Right atrium auricular region (tissue), 2 donors: ENCODE measurements at regions not wholly inside any gene's neighbourhood (a gene's known extent, or its start where the extent isn't known, plus 50 kb on each side); places are given as distances from the start of the nearest gene placed in this dataset.

Experiments
- DNase-seq: peaks from one replicate; pipeline ENCODE4 v3.0.0-alpha.2; 2019; ENCODE audit warnings: low spot score
- H3K27ac ChIP-seq, 2 donors: fragments of 200-600 bp; sonication (generic); 1 replicate in 1 of 2; 2 replicates in 1 of 2; pipeline ENCODE4 v1.5.1; 2016 to 2019
- H3K27me3 ChIP-seq, 2 donors: fragments of 200-600 bp; sonication (generic); one replicate each; pipeline versions ENCODE4 v1.5.1 to v1.6.0; 2017 to 2019
- H3K36me3 ChIP-seq: fragments of 200-600 bp; sonication (generic); one replicate; pipeline ENCODE4 v1.5.1; 2016
- H3K4me1 ChIP-seq, 2 donors: fragments of 200-600 bp; sonication (generic); one replicate each; pipeline versions ENCODE4 v1.5.1 to v1.6.0; 2017 to 2019
- H3K4me3 ChIP-seq, 2 donors: fragments of 200-600 bp; sonication (generic); 1 replicate in 1 of 2; 2 replicates in 1 of 2; pipeline ENCODE4 v1.5.1; 2017 to 2019; ENCODE audit warnings: mild to moderate bottlenecking in 1 of 2, moderate library complexity in 1 of 2
- H3K9me3 ChIP-seq, 2 donors: fragments of 200-600 bp; sonication (generic); one replicate each; pipeline ENCODE4 v1.5.1; 2019
- CTCF ChIP-seq, 2 donors: fragments of 200-600 bp; sonication (generic); IDR thresholded peaks; one replicate each; pipeline ENCODE4 v1.5.1; 2019; ENCODE audit warnings: antibody characterized with exemption in 2 of 2

- Histone ChIP-seq H3K9me3 (no peaks in the 10 kb centered on the region), H3K27ac (no peak overlapping the region), H3K4me3 (no peak overlapping the region), H3K27me3 (no peaks in the 10 kb centered on the region), H3K4me1 (no peaks in the 10 kb centered on the region), H3K36me3 (no peaks in the 10 kb centered on the region)
- no peak for DNase-seq
- TF ChIP-seq CTCF (IDR thresholded peaks at IDR 0.05) = no peak
Measured at GRCh38 chr4:126737899-126738526, 894.7 kb upstream of the INTU start.

- H3K36me3 ChIP-seq = no peaks in the 10 kb centered on the region
- H3K4me1 ChIP-seq = no peaks in the 10 kb centered on the region
- TF ChIP-seq CTCF (IDR thresholded peaks at IDR 0.05) = no peak
- no peak overlapping the region for H3K4me3 ChIP-seq
- DNase-seq = no peak
- H3K27me3 ChIP-seq = no peaks in the 10 kb centered on the region
- H3K27ac ChIP-seq = no peak overlapping the region
- H3K9me3 ChIP-seq = no peaks in the 10 kb centered on the region
Measured at GRCh38 chr4:126738527-126738923, 894.2 kb upstream of the INTU start.

GRCh38 chr4:126738926-126739325 is 893.8 kb upstream of the INTU start:
- DNase-seq = no peak
- H3K27me3 ChIP-seq = no peaks in the 10 kb centered on the region
- no peak overlapping the region for H3K4me3 ChIP-seq
- H3K27ac ChIP-seq = no peak overlapping the region
- no peaks in the 10 kb centered on the region for H3K36me3 ChIP-seq
- no peaks in the 10 kb centered on the region for H3K9me3 ChIP-seq
- no peaks in the 10 kb centered on the region for H3K4me1 ChIP-seq
- no peak for TF ChIP-seq CTCF (IDR thresholded peaks at IDR 0.05)

- no peak overlapping the region for H3K27ac ChIP-seq
- no peak for TF ChIP-seq CTCF (IDR thresholded peaks at IDR 0.05)
- H3K27me3 ChIP-seq = no peaks in the 10 kb centered on the region
- H3K4me3 ChIP-seq = no peak overlapping the region
- H3K36me3 ChIP-seq = no peaks in the 10 kb centered on the region
- no peaks in the 10 kb centered on the region for H3K4me1 ChIP-seq
- no peak for DNase-seq
- H3K9me3 ChIP-seq = peaks cover 0 to 13% of the 10 kb centered on the region in 2 donors
Measured at GRCh38 chr4:126740687-126741086, 892.1 kb upstream of the INTU start.

- Histone ChIP-seq H3K27ac (no peak overlapping the region), H3K27me3 (no peaks in the 10 kb centered on the region), H3K36me3 (no peaks in the 10 kb centered on the region), H3K4me3 (no peak overlapping the region), H3K9me3 (peaks cover 0 to 22% of the 10 kb centered on the region in 2 donors), H3K4me1 (no peaks in the 10 kb centered on the region)
- TF ChIP-seq CTCF (IDR thresholded peaks at IDR 0.05) = no peak
- no peak for DNase-seq
Measured at GRCh38 chr4:126742048-126742447, 890.7 kb upstream of the INTU start.

- H3K27ac ChIP-seq = no peak overlapping the region
- no peak for TF ChIP-seq CTCF (IDR thresholded peaks at IDR 0.05)
- H3K9me3 ChIP-seq = peaks cover 0 to 22% of the 10 kb centered on the region in 2 donors
- H3K36me3 ChIP-seq = no peaks in the 10 kb centered on the region
- no peaks in the 10 kb centered on the region for H3K27me3 ChIP-seq
- H3K4me3 ChIP-seq = no peak overlapping the region
- no peak for DNase-seq
- no peaks in the 10 kb centered on the region for H3K4me1 ChIP-seq
Measured at GRCh38 chr4:126742885-126743284, 889.9 kb upstream of the INTU start.
